Endodermal cell (in vitro differentiated cells): ENCODE measurements at regions not wholly inside any gene's neighbourhood (a gene's known extent, or its start where the extent isn't known, plus 50 kb on each side); places are given as distances from the start of the nearest gene placed in this dataset.

Experiments used
- DNase-seq: peaks from one replicate; pipeline ENCODE4 v3.0.0-alpha.2; 2017
- H3K27ac ChIP-seq: 2 replicates; pipeline ENCODE4 v1.5.1; 2013; ENCODE audit warnings: mild to moderate bottlenecking, low read depth, low read length, moderate library complexity
- H3K27me3 ChIP-seq: 2 replicates; pipeline ENCODE4 v1.6.1; 2013; ENCODE audit warnings: mild to moderate bottlenecking, low read length, moderate library complexity; ENCODE audit not compliant: insufficient read depth, control insufficient read depth, poor library complexity, severe bottlenecking
- H3K36me3 ChIP-seq: 2 replicates; pipeline ENCODE4 v1.7.0; 2013; ENCODE audit warnings: mild to moderate bottlenecking, low read length, moderate library complexity; ENCODE audit not compliant: control insufficient read depth, insufficient read depth
- H3K4me1 ChIP-seq: one replicate; pipeline ENCODE4 v1.7.0; 2013; ENCODE audit warnings: low read length; ENCODE audit not compliant: control insufficient read depth, insufficient read depth
- H3K4me3 ChIP-seq: 2 replicates; pipeline ENCODE4 v1.5.1; 2013; ENCODE audit warnings: mild to moderate bottlenecking, low read length, moderate library complexity
- H3K9ac ChIP-seq: 2 replicates; pipeline ENCODE4 v1.6.1; 2013; ENCODE audit warnings: mild to moderate bottlenecking, low read length, moderate library complexity; ENCODE audit not compliant: poor library complexity, severe bottlenecking; ENCODE audit errors: extremely low read depth
- H3K9me3 ChIP-seq: 2 replicates; pipeline ENCODE4 v1.6.1; 2013; ENCODE audit warnings: mild to moderate bottlenecking, low read length, moderate library complexity; ENCODE audit not compliant: control insufficient read depth
- H3K27ac Mint-ChIP-seq: 2 replicates; pipeline ENCODE4 v1.8.0; 2020; ENCODE audit warnings: mixed read lengths
- H3K27me3 Mint-ChIP-seq: 2 replicates; pipeline ENCODE4 v1.8.0; 2021; ENCODE audit warnings: mild to moderate bottlenecking, mixed read lengths; ENCODE audit not compliant: insufficient read depth
- H3K36me3 Mint-ChIP-seq: 2 replicates; pipeline ENCODE4 v1.8.0; 2020; ENCODE audit warnings: low read depth, mixed read lengths
- H3K4me1 Mint-ChIP-seq: 2 replicates; pipeline ENCODE4 v1.8.0; 2020; ENCODE audit warnings: mixed read lengths
- H3K4me3 Mint-ChIP-seq: 2 replicates; pipeline ENCODE4 v1.8.0; 2020; ENCODE audit warnings: mild to moderate bottlenecking, moderate library complexity, mixed read lengths
- H3K9me3 Mint-ChIP-seq: 2 replicates; pipeline ENCODE4 v1.8.0; 2020; ENCODE audit warnings: mild to moderate bottlenecking, mixed read lengths
- WGBS, 2 experiments: methylation state at CpG; one replicate each; pipeline versions ENCODE4 v1.1.5 to v1.1.7; 2013; ENCODE audit warnings: missing lambda C conversion rate in 2 of 2, mixed read lengths in 1 of 2; ENCODE audit not compliant: insufficient coverage in 1 of 2, insufficient read length in 1 of 2; 5-methylcytosine and 5-hydroxymethylcytosine counted together
- TF ChIP-seq, protein P1 (sequence below): fragments of 200-600 bp; sonication (generic); conservative IDR thresholded peaks from 2 replicates; pipeline ENCODE4 v1.5.0; 2021; ENCODE audit warnings: antibody characterized with exemption, mild to moderate bottlenecking

DNA sequence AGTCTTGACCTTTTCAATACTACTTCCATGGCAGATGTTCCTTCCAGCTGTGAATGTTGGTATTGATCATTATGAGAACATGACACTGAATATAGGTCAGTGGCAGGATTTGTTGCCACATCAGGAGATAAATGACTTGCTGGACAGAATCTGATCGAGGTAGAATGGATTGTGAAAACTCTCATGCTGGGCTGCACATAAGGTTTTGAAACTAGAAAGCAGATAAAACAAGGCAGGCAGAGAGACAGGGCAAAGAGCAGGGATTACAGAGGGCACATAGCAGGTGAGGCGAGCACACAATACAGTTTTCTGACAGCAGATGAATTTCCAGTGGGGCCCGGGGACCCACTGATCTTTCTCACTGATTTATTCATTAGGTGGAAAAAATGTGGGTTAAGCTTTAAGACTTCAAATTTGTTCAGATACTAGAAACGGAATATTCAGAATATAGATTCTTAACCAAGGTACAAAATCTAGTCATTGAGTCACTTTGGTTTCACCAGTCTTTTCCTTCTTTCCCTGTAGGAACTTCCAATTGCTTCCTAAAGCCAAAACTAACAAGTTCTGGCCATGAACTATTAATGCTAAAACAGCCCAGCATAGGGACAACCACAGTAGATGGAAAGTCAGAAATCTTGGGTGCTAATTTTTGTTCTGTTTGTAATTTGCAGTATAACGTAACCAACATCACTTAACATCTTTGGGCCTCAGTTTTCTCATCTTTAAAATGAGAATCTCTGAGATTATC, 296.0 kb upstream of the PTBP2 start:
- Histone ChIP-seq H3K4me1 (no peaks in the 10 kb centered on the region), H3K27me3 (no peaks in the 10 kb centered on the region), H3K9me3 (no peaks in the 10 kb centered on the region), H3K27ac (no peak overlapping the region), H3K36me3 (no peaks in the 10 kb centered on the region), H3K4me3 (no peak overlapping the region), H3K9ac (no peak overlapping the region)
- Mint-ChIP-seq H3K27ac (no peak overlapping the region), H3K4me3 (no peak overlapping the region), H3K4me1 (peaks cover 6% of the 10 kb centered on the region), H3K36me3 (no peaks in the 10 kb centered on the region), H3K9me3 (peaks cover 7% of the 10 kb centered on the region), H3K27me3 (no peaks in the 10 kb centered on the region)
- 70 to 92% methylated on average over 3 to 5 of the region's 5 CpGs for WGBS, 2 experiments
- no peak for DNase-seq
- TF ChIP-seq, protein P1, sequence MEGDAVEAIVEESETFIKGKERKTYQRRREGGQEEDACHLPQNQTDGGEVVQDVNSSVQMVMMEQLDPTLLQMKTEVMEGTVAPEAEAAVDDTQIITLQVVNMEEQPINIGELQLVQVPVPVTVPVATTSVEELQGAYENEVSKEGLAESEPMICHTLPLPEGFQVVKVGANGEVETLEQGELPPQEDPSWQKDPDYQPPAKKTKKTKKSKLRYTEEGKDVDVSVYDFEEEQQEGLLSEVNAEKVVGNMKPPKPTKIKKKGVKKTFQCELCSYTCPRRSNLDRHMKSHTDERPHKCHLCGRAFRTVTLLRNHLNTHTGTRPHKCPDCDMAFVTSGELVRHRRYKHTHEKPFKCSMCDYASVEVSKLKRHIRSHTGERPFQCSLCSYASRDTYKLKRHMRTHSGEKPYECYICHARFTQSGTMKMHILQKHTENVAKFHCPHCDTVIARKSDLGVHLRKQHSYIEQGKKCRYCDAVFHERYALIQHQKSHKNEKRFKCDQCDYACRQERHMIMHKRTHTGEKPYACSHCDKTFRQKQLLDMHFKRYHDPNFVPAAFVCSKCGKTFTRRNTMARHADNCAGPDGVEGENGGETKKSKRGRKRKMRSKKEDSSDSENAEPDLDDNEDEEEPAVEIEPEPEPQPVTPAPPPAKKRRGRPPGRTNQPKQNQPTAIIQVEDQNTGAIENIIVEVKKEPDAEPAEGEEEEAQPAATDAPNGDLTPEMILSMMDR = no peak

DNA sequence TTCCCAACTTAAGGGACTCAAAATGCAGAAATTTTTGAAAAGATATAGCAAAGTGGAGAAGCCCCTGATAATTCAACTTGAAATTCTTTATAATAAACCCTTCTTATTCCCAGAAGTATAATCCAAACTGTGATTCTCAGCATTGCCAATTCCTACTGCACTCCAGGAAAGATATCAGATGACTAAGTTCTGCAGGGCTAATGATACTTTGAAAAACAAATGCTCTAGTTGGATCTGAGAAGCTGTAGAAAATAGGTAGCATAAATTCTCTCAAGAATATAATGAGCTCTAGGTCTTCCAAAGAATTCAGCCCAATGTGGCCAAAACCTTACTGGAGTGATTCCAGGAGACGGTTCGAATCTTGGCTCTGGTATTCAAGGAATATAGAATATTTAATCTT, 294.0 kb upstream of the PTBP2 start:
- H3K36me3 ChIP-seq = no peaks in the 10 kb centered on the region
- TF ChIP-seq, protein P1 = no peak
- no peak overlapping the region for H3K4me3 Mint-ChIP-seq
- H3K27ac ChIP-seq = no peak overlapping the region
- H3K4me3 ChIP-seq = no peak overlapping the region
- no peaks in the 10 kb centered on the region for H3K27me3 Mint-ChIP-seq
- WGBS, 2 experiments = 94% methylated on average over 2 of the region's 2 CpGs; no CpG with 5 or more reads in 1 of the 2 experiments
- DNase-seq = no peak
- no peaks in the 10 kb centered on the region for H3K36me3 Mint-ChIP-seq
- H3K9ac ChIP-seq = no peak overlapping the region
- no peaks in the 10 kb centered on the region for H3K4me1 ChIP-seq
- no peak overlapping the region for H3K27ac Mint-ChIP-seq
- no peaks in the 10 kb centered on the region for H3K9me3 ChIP-seq
- H3K27me3 ChIP-seq = no peaks in the 10 kb centered on the region
- peaks cover 8% of the 10 kb centered on the region for H3K9me3 Mint-ChIP-seq
- H3K4me1 Mint-ChIP-seq = peaks cover 6% of the 10 kb centered on the region

DNA sequence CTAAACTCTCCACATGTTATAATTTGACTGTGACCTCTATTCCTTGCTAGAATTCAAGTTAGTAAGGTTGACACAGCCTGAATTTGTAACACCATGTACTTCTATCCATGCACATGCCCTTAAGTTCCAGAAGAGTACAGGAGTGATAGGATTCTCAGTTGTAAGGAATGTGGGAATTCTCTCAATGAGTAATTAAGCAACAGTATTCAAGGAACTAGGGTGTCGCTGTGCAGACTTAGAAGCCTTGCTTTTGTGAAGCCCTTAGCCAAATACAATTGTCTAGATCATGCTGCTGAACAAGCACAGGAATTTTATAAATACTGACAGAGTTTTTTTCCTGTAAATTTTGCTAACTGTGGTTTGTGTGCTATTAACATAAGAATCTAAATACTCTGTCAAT, 276.3 kb upstream of the PTBP2 start:
- H3K4me1 Mint-ChIP-seq = no peaks in the 10 kb centered on the region
- H3K9ac ChIP-seq = no peak overlapping the region
- TF ChIP-seq, protein P1 = no peak
- peaks cover 2% of the 10 kb centered on the region for H3K9me3 Mint-ChIP-seq
- no peaks in the 10 kb centered on the region for H3K27me3 Mint-ChIP-seq
- 88% methylated on average over 1 of the region's 1 CpG; no CpG with 5 or more reads in 1 of the 2 experiments for WGBS, 2 experiments
- no peak overlapping the region for H3K27ac ChIP-seq
- no peak overlapping the region for H3K27ac Mint-ChIP-seq
- no peaks in the 10 kb centered on the region for H3K27me3 ChIP-seq
- H3K36me3 ChIP-seq = no peaks in the 10 kb centered on the region
- no peaks in the 10 kb centered on the region for H3K36me3 Mint-ChIP-seq
- no peaks in the 10 kb centered on the region for H3K4me1 ChIP-seq
- DNase-seq = no peak
- no peak overlapping the region for H3K4me3 Mint-ChIP-seq
- H3K9me3 ChIP-seq = peaks cover 2% of the 10 kb centered on the region
- no peak overlapping the region for H3K4me3 ChIP-seq
